Kidney capillary endothelial cell (primary cell): ENCODE measurements at regions not wholly inside any gene's neighbourhood (a gene's known extent, or its start where the extent isn't known, plus 50 kb on each side); places are given as distances from the start of the nearest gene placed in this dataset.
A peak's percentile ranks its signal among the peaks of the same experiment; 100 is the strongest.
"Not testable (repeated sequence)": the region's sequence is repeated elsewhere in the genome, so short reads cannot be mapped to it uniquely, and the experiment has no call there.

ENCODE experiments used
- DNase-seq: peaks from one replicate; pipeline ENCODE4 v3.0.0-alpha.2; 2018; ENCODE audit warnings: low spot score

- DNase-seq: no peak
Measured at GRCh38 chr2:238761868-238762267, 86.0 kb upstream of the TWIST2 start.

GRCh38 chr2:238763471-238763995 is 84.4 kb upstream of the TWIST2 start:
- DNase-seq: no peak

- DNase-seq: no peak
Measured at GRCh38 chr2:238765590-238765989, 82.3 kb upstream of the TWIST2 start.

GRCh38 chr2:238771218-238771617 is 76.7 kb upstream of the TWIST2 start:
- no peak for DNase-seq

- no peak for DNase-seq
Measured at GRCh38 chr2:238771639-238772038, 76.2 kb upstream of the TWIST2 start.

- DNase-seq: no peak
Measured at GRCh38 chr2:238772635-238773297, 75.1 kb upstream of the TWIST2 start.

- DNase-seq: no peak
Measured at GRCh38 chr2:238773472-238773871, 74.4 kb upstream of the TWIST2 start.

- DNase-seq: no peak
Measured at GRCh38 chr2:238774071-238774470, 73.8 kb upstream of the TWIST2 start.

- DNase-seq: no peak
Measured at GRCh38 chr2:238774980-238775509, 72.8 kb upstream of the TWIST2 start.

- DNase-seq: no peak
Measured at GRCh38 chr2:238775591-238775990, 72.3 kb upstream of the TWIST2 start.

- DNase-seq: no peak
Measured at GRCh38 chr2:238776003-238776760, 71.7 kb upstream of the TWIST2 start.

GRCh38 chr2:238776761-238777046 is 71.2 kb upstream of the TWIST2 start:
- not testable (repeated sequence) for DNase-seq

- DNase-seq: no peak
Measured at GRCh38 chr2:238777369-238778067, 70.4 kb upstream of the TWIST2 start.

- DNase-seq: peak; percentile 54
Measured at GRCh38 chr2:238784671-238785527, 63.0 kb upstream of the TWIST2 start.

GRCh38 chr2:238785528-238785860 is 62.4 kb upstream of the TWIST2 start:
- no peak for DNase-seq

GRCh38 chr2:238786379-238786778 is 61.5 kb upstream of the TWIST2 start:
- DNase-seq: no peak

- no peak for DNase-seq
Measured at GRCh38 chr2:238786792-238787490, 60.9 kb upstream of the TWIST2 start.

GRCh38 chr2:238787501-238787900 is 60.4 kb upstream of the TWIST2 start:
- no peak for DNase-seq

GRCh38 chr2:238789317-238789806 is 58.5 kb upstream of the TWIST2 start:
- DNase-seq: no peak

GRCh38 chr2:238790126-238790832 is 57.6 kb upstream of the TWIST2 start:
- DNase-seq: no peak

GRCh38 chr2:238790833-238791230 is 57.1 kb upstream of the TWIST2 start:
- no peak for DNase-seq
